Posterior vena cava (tissue), 2 donors: ENCODE measurements at regions not wholly inside any gene's neighbourhood (a gene's known extent, or its start where the extent isn't known, plus 50 kb on each side); places are given as distances from the start of the nearest gene placed in this dataset.
"Not testable (repeated sequence)": the region's sequence is repeated elsewhere in the genome, so short reads cannot be mapped to it uniquely, and the experiment has no call there.

Experiments
- DNase-seq: peaks from one replicate; pipeline ENCODE4 v3.0.0-alpha.2; 2020; ENCODE audit warnings: low spot score
- intact Hi-C, 2 donors: fragments of 100-400 bp; cut with DNase I; formaldehyde crosslinking; loops; one replicate each; pipeline versions ENCODE4 v1.14.1 to v1.14.2; 2022 to 2023
- donor health status: DM: yes; HTN: yes; CAD: no.
- donor health status: DM: yes; HTN: yes; CAD: no.

DNA sequence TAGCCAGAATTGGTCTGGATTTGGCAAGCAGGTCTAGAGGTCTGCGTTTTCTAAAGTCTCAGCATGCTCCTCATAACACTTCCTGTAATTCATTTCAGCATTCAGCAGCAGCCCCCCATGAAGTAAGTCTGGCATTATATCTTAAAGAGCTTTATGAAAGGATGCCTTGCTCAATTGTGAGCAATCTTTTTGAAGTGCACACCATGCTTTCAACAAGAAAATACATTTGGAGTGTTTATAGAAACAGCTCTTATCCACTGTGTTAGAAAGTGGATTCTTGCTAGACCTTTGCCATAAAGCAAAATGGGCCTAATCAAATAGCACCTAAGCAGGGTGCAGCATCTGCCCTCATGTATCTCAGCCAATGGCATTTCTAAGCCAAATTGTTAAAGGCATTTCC is 378.0 kb upstream of the AKR1E2 start:
- DNase-seq = no peak
- intact Hi-C loops = no loop called here

- intact Hi-C loops = no loop called here
- DNase-seq = no peak
Measured at GRCh38 chr10:4443419-4443818, 382.6 kb upstream of the AKR1E2 start.

DNA sequence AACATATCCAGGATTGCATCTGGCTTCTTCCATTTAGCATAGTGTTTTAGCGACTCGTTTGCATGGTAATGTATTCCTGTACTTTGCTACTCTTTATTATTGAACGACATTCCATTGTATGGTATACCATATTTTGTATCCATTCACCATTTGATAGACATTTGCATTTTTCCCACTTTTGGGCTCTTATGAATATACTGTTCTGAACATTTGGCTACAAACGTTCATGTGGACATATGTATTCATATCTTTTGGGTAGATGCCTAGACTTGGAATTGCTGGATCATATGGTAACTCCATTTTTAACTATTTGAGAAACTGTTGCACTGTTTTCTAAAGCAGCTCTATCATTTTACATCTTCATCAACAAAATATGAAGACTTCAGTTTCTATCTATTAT is 383.7 kb upstream of the AKR1E2 start:
- DNase-seq = no peak
- intact Hi-C loops = no loop called here

- intact Hi-C loops = no loop called here
- DNase-seq = no peak
Measured at GRCh38 chr10:4440260-4440659, 385.7 kb upstream of the AKR1E2 start.

DNA sequence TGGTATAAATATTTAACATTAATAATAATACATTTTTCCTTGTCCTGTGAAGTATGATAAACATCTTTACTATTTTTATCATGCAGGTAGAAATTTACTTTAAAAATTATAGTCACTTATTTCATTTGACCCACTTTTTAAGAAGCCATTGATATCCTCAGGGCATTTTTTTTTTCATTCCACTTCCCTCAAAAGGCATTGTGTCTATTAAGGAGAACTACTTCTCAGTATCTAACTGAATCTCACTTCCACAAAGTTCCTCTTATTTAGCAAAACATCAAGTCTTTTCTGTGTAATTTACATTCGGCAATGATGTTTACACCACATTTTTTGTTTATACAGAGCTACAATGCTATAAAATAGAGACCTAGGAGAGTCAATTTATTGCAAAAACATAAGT is 388.2 kb upstream of the AKR1E2 start:
- intact Hi-C loops = loop anchor here in 1 of 2 donors (10.0 kb wide), 1 partner anchor 57 kb away; no protein-coding TSS in a partner anchor
- DNase-seq = no peak

DNA sequence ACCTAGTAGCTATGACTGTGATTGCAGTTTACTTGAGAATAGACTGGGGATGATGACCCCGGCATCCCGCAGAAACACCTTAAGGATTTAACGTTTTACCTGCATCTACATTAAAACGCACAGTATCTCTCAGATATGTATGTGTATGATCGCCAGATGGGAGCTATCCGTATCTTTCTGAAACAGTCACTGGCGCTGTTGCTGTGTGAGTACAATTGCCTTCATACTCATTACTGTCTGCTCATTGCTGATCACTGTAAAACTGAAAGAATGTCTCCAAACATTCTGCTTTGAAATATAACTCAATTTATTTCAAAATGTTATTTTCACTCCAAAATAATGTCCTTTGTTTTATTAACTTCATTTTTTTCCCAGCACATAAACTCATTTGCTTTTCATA is 388.9 kb upstream of the AKR1E2 start:
- intact Hi-C loops = loop anchor here in 1 of 2 donors (10.0 kb wide), 1 partner anchor 58 kb away; no protein-coding TSS in a partner anchor
- no peak for DNase-seq

- intact Hi-C loops = loop anchor here in 1 of 2 donors (10.0 kb wide), 1 partner anchor 59 kb away; no protein-coding TSS in a partner anchor
- DNase-seq = no peak
Measured at GRCh38 chr10:4436103-4436502, 389.9 kb upstream of the AKR1E2 start.

DNA sequence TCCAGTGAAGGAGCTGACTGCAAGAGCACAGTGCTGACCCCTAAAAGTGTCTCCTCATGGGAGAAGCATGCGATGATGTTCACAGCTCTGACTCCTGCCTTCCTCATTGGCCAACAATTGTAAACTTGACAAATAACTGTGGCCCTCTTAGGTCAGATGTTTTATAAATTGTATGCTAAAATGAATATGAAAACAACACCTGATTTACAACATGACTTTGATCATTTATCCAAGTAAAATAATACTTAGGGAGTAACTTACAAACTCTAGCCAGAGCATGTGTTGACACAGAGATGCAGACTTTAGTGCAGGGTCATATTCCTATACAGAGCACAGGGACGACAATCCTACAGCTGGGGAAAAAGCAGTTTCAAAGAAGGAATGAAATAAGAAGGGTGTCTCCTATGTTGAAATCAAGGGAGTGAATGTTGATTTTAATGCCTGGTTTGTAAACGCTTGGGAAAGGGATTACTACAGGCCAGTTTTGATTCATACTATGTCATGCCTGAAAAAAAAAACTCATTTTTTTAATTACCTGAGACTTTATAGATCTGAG is 391.4 kb upstream of the AKR1E2 start:
- no peak for DNase-seq
- intact Hi-C loops = loop anchor here in 1 of 2 donors (10.0 kb wide), 1 partner anchor 60 kb away; no protein-coding TSS in a partner anchor

GRCh38 chr10:4434105-4434504 is 391.9 kb upstream of the AKR1E2 start:
- intact Hi-C loops = loop anchor here in 1 of 2 donors (10.0 kb wide), 1 partner anchor 61 kb away; no protein-coding TSS in a partner anchor
- no peak for DNase-seq

- DNase-seq = no peak
- intact Hi-C loops = loop anchor here in 1 of 2 donors (10.0 kb wide), 1 partner anchor 64 kb away; no protein-coding TSS in a partner anchor
Measured at GRCh38 chr10:4431114-4431863, 394.7 kb upstream of the AKR1E2 start.

DNA sequence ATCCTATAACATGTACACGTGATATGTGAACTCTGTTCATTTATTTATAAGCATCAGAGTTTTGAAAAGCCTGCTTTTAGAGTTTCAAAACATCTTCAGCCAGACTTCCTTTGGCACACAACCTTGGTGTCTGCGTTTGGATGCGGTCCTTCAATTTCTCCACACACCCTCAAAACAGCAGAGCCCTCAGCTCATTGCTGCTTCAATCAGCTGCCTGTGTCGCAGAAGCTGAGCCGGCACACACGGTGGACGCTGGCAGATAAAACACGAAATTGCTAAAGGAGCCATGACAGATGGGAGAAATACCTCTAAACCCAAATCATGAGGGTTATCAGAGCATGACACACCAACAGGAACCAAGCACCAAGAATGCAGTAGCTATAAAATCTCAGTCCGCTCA is 396.4 kb upstream of the AKR1E2 start:
- intact Hi-C loops = no loop called here

GRCh38 chr10:4427532-4427931 is 398.5 kb upstream of the AKR1E2 start:
- no peak for DNase-seq
- intact Hi-C loops = no loop called here

More for the DNA sequence above, 396.4 kb upstream of the AKR1E2 start:
- no peak for DNase-seq

DNA sequence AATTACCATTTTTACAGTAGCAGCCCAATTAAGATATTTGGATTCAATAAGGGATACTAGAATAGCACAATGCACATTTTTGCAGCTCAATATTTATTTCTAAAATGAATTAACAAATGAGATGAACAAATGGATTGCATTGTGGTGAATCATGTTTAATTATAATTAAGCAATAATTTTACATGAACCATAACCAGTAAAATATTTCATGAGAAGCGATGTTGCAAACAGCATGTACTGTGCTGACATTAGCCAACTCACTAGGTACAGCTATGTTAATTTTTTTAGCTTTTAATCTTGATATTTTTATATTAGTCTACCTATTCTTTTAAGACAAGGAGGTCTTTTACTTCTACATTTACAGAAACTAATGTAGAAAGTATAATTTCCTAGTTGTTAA is 399.1 kb upstream of the AKR1E2 start:
- no peak for DNase-seq
- intact Hi-C loops = no loop called here

DNA sequence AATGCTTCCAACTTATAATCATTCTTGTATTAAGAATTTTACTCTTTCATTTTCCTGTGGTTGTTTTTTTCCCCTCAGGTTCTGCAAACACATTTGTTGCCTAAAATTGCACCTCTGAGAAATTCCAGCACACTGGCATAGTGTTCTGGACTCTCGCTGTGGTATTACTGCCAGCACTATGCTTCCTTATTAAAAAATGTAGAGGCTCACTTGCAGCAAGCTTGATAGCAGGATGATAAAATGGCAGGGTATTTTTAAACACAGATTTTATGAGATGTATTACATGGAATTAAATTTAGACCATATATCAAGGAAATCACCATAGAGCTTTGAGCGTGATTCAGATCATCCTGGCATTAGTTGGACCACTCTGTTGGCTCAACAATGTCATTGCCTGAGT is 416.7 kb upstream of the AKR1E2 start:
- DNase-seq = no peak
- intact Hi-C loops = no loop called here

- DNase-seq = no peak
- intact Hi-C loops = no loop called here
Measured at GRCh38 chr10:4407783-4408182, 418.2 kb upstream of the AKR1E2 start.

- DNase-seq = no peak
- intact Hi-C loops = no loop called here
Measured at GRCh38 chr10:4405828-4406227, 420.2 kb upstream of the AKR1E2 start.

GRCh38 chr10:4403638-4404252 is 422.3 kb upstream of the AKR1E2 start:
- no peak for DNase-seq
- intact Hi-C loops = no loop called here

GRCh38 chr10:4401080-4401479 is 424.9 kb upstream of the AKR1E2 start:
- intact Hi-C loops, DNase-seq: not testable (repeated sequence)

GRCh38 chr10:4399556-4399955 is 426.5 kb upstream of the AKR1E2 start:
- intact Hi-C loops = no loop called here

GRCh38 chr10:4398602-4399001 is 427.4 kb upstream of the AKR1E2 start:
- no peak for DNase-seq
- intact Hi-C loops = no loop called here

More at GRCh38 chr10:4399556-4399955, 426.5 kb upstream of the AKR1E2 start:
- DNase-seq = no peak
